Liver (tissue), 7 donors: ENCODE measurements at regions not wholly inside any gene's neighbourhood (a gene's known extent, or its start where the extent isn't known, plus 50 kb on each side); places are given as distances from the start of the nearest gene placed in this dataset.

ENCODE experiments used
- DNase-seq: peaks from one replicate; pipeline ENCODE4 v3.0.0-alpha.2; 2017; ENCODE audit warnings: low spot score
- H3K27ac ChIP-seq, 2 donors: one replicate each; pipeline ENCODE4 v1.7.0; 2013; ENCODE audit warnings: inconsistent platforms in 2 of 2, low read length in 2 of 2, control low read depth in 1 of 2, low read depth in 1 of 2, mild to moderate bottlenecking in 1 of 2
- H3K27me3 ChIP-seq, 4 donors: one replicate each; pipeline versions ENCODE4 v1.6.1 to v1.7.0; 2013; ENCODE audit warnings: low read length in 3 of 4, inconsistent platforms in 1 of 4, mild to moderate bottlenecking in 1 of 4, moderate library complexity in 1 of 4; ENCODE audit not compliant: control insufficient read depth in 4 of 4, insufficient read depth in 4 of 4
- H3K36me3 ChIP-seq, 4 donors: one replicate each; pipeline versions ENCODE4 v1.6.1 to v1.7.0; 2013; ENCODE audit warnings: low read length in 3 of 4, mild to moderate bottlenecking in 3 of 4, low read depth in 1 of 4, moderate library complexity in 1 of 4; ENCODE audit not compliant: control insufficient read depth in 4 of 4, insufficient read depth in 3 of 4
- H3K4me1 ChIP-seq, 4 donors: one replicate each; pipeline versions ENCODE4 v1.6.1 to v1.7.0; 2013; ENCODE audit warnings: low read length in 3 of 4, mild to moderate bottlenecking in 3 of 4, moderate library complexity in 1 of 4; ENCODE audit not compliant: control insufficient read depth in 4 of 4, insufficient read depth in 4 of 4
- H3K4me3 ChIP-seq, 3 donors: one replicate each; pipeline versions ENCODE4 v1.6.1 to v1.7.0; 2013; ENCODE audit warnings: low read length in 3 of 3, control low read depth in 1 of 3, low read depth in 1 of 3, mild to moderate bottlenecking in 1 of 3
- H3K9ac ChIP-seq, 2 donors: one replicate each; pipeline ENCODE4 v1.7.0; 2013; ENCODE audit warnings: low read length in 2 of 2, mild to moderate bottlenecking in 2 of 2, moderate library complexity in 2 of 2, control low read depth in 1 of 2, low read depth in 1 of 2
- H3K9me3 ChIP-seq, 4 donors: one replicate each; pipeline versions ENCODE4 v1.6.1 to v1.7.0; 2013; ENCODE audit warnings: low read length in 3 of 4; ENCODE audit not compliant: control insufficient read depth in 4 of 4
- EGR1 ChIP-seq, 2 donors: IDR thresholded peaks; 2 replicates each; pipeline ENCODE4 v1.6.1; 2016 to 2018; ENCODE audit warnings: antibody characterized with exemption in 2 of 2, low read depth in 2 of 2
- FOXA1 ChIP-seq: IDR thresholded peaks from 2 replicates; pipeline ENCODE4 v1.6.1; 2016; ENCODE audit warnings: antibody characterized with exemption
- FOXA2 ChIP-seq: IDR thresholded peaks from 2 replicates; pipeline ENCODE4 v1.6.1; 2016; ENCODE audit warnings: antibody characterized with exemption
- GABPA ChIP-seq, 2 donors: IDR thresholded peaks in 1 of 2; conservative IDR thresholded peaks in 1 of 2; 2 replicates each; pipeline ENCODE4 v1.6.1; 2016; ENCODE audit warnings: antibody characterized with exemption in 2 of 2, mild to moderate bottlenecking in 1 of 2, moderate library complexity in 1 of 2
- HNF4A ChIP-seq, 2 donors: conservative IDR thresholded peaks; 2 replicates each; pipeline ENCODE4 v1.6.1; 2016; ENCODE audit warnings: antibody characterized with exemption in 2 of 2, mild to moderate bottlenecking in 2 of 2
- NR2F2 ChIP-seq: IDR thresholded peaks from 2 replicates; pipeline ENCODE4 v1.6.1; 2016; ENCODE audit warnings: antibody characterized with exemption
- RAD21 ChIP-seq, 2 donors: IDR thresholded peaks; 2 replicates each; pipeline ENCODE4 v1.6.1; 2016; ENCODE audit warnings: antibody characterized with exemption in 2 of 2, mild to moderate bottlenecking in 2 of 2
- RXRA ChIP-seq, 2 donors: IDR thresholded peaks; 2 replicates each; pipeline ENCODE4 v1.6.1; 2017 to 2018; ENCODE audit warnings: antibody characterized with exemption in 2 of 2, mild to moderate bottlenecking in 1 of 2
- SP1 ChIP-seq: IDR thresholded peaks from 2 replicates; pipeline ENCODE4 v1.6.1; 2018; ENCODE audit warnings: antibody characterized with exemption, mild to moderate bottlenecking
- TAF1 ChIP-seq: conservative IDR thresholded peaks from 2 replicates; pipeline ENCODE4 v1.6.1; 2016; ENCODE audit warnings: antibody characterized with exemption, mild to moderate bottlenecking
- YY1 ChIP-seq: IDR thresholded peaks from 2 replicates; pipeline ENCODE4 v1.6.1; 2016; ENCODE audit warnings: antibody characterized with exemption, mild to moderate bottlenecking
- WGBS: extraction: QIAGEN DNeasy Blood & Tissue Kit; methylation state at CpG from one replicate; pipeline ENCODE4 v1.1.7; 2013; 5-methylcytosine and 5-hydroxymethylcytosine counted together
- TF ChIP-seq, protein P1 (sequence below): IDR thresholded peaks from 2 replicates; pipeline ENCODE4 v1.6.1; 2016; ENCODE audit warnings: antibody characterized with exemption
- TF ChIP-seq, protein P2 (sequence below): IDR thresholded peaks from 2 replicates; pipeline ENCODE4 v1.6.1; 2016; ENCODE audit warnings: antibody characterized with exemption
- TF ChIP-seq, protein P3 (sequence below): IDR thresholded peaks from 2 replicates; pipeline ENCODE4 v1.6.1; 2016; ENCODE audit warnings: antibody characterized with exemption, mild to moderate bottlenecking
- donor health status: healthy.
- donor health status: healthy.
- donor health status: healthy.
- donor health status: healthy.

DNA sequence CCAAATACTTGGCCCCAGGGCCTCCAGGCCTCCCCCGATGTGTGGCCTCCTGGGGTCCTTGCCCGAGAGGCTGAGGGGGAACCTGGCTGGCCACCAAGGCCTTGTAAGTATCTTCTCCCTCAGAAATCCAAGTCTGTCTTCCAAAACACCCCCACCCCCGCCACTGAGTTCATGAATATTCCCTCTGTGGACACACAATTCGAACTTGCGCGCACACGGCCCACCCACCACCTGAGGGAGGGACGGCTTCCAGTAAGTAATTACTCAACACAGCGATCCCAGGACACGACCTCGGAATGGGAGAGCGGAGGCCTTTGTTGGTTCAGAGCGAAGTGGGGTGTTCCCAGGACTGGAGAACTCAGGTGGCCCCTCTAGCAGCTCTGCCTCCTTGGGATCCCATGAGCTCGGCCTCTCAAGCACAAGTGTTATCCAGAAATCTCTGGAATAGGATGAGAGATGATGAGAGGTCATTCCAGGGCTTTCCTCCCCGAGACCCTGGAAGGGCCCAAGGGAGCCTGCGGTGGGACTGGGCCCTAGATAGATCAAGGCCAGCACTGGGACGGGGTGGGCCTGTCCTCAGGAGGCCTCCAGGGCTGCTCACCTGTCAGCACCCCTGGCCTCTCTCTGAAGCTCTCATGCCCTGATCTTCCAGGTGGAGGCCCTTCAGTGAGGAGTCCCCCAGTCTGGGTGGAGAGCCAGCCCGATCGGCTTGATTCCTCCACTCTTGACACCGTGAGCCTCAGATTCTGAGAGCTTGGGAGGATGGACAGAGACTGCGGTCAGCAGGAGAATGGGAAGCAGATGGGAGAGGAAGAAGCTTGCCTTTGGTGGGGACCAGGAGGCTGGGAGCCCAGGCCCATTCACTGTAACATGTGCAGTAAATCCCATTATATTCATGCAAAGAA, 219.0 kb upstream of the RTL1 start:
- peak; percentile 34 for DNase-seq
- Histone ChIP-seq H3K4me3 (no peak overlapping the region), H3K27me3 (no peaks in the 10 kb centered on the region), H3K9me3 (no peaks in the 10 kb centered on the region), H3K36me3 (no peaks in the 10 kb centered on the region), H3K9ac (no peak overlapping the region), H3K27ac (peak overlapping the region in 1 of 2 donors; percentile 1), H3K4me1 (no peaks in the 10 kb centered on the region)
- TF ChIP-seq, protein P1, sequence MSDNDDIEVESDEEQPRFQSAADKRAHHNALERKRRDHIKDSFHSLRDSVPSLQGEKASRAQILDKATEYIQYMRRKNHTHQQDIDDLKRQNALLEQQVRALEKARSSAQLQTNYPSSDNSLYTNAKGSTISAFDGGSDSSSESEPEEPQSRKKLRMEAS = no peak
- TF ChIP-seq FOXA2 (no peak), RXRA (IDR thresholded peaks at IDR 0.05) (peak in 1 of 2 donors; percentile 34)
- 91% methylated on average over 21 of the region's 21 CpGs for WGBS

DNA sequence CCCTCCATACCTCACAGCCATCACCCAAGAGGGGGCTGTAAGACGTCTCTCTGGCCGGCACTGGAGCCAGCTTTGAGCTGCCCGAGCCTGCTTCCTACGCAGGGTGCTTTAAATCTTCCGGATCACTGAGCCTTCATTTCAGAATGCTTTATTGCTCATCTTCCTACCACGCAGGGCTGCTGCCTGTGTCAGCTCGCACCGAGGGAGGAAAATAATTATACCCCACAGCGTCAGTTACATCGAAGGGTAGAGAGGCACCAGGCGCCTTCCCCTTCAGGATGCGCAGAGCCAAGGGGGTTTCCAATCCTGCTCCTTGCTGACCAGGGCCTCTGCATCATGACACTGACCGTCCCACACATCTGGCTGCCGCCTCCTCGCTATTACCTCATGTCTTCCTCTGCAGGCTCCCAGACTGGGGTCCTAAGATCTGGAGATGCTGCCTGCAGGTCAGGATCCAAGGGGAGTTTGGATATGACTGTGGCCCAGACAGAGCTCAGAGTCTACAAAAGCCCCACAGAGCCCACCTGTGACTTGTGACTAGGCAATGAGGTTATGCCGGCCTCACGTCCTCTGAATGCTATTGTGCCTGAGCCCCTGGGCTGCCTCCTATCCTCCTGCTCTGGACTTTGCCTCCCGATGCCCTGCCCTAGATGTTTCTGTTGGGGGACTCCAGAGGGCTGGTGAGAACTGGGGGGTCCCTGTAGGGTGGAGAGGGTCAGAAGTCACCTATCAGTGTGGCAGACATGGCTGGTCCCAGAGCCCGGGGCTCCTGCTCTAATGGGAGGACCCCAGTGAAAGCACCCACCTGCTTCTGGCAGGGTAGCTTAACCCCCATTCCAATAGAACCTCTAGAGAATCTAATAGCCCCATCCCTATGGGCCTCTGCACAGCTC, 220.3 kb upstream of the RTL1 start:
- H3K27me3 ChIP-seq = no peaks in the 10 kb centered on the region
- DNase-seq = peak; percentile 29
- TF ChIP-seq GABPA (IDR thresholded peaks at IDR 0.05 in 1 of 2, conservative IDR thresholded peaks at IDR 0.05 in 1 of 2) (no peak), TAF1 (no peak), YY1 (no peak), FOXA1 (no peak), RXRA (IDR thresholded peaks at IDR 0.05) (no peak), HNF4A (conservative IDR thresholded peaks at IDR 0.05) (no peak), RAD21 (IDR thresholded peaks at IDR 0.05) (no peak), EGR1 (IDR thresholded peaks at IDR 0.05; ENCODE audit: low read depth in 2 of 2) (no peak), NR2F2 (no peak), FOXA2 (no peak), SP1 (no peak)
- TF ChIP-seq, protein P2, sequence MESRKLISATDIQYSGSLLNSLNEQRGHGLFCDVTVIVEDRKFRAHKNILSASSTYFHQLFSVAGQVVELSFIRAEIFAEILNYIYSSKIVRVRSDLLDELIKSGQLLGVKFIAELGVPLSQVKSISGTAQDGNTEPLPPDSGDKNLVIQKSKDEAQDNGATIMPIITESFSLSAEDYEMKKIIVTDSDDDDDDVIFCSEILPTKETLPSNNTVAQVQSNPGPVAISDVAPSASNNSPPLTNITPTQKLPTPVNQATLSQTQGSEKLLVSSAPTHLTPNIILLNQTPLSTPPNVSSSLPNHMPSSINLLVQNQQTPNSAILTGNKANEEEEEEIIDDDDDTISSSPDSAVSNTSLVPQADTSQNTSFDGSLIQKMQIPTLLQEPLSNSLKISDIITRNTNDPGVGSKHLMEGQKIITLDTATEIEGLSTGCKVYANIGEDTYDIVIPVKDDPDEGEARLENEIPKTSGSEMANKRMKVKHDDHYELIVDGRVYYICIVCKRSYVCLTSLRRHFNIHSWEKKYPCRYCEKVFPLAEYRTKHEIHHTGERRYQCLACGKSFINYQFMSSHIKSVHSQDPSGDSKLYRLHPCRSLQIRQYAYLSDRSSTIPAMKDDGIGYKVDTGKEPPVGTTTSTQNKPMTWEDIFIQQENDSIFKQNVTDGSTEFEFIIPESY = no peak
- TF ChIP-seq, protein P3, sequence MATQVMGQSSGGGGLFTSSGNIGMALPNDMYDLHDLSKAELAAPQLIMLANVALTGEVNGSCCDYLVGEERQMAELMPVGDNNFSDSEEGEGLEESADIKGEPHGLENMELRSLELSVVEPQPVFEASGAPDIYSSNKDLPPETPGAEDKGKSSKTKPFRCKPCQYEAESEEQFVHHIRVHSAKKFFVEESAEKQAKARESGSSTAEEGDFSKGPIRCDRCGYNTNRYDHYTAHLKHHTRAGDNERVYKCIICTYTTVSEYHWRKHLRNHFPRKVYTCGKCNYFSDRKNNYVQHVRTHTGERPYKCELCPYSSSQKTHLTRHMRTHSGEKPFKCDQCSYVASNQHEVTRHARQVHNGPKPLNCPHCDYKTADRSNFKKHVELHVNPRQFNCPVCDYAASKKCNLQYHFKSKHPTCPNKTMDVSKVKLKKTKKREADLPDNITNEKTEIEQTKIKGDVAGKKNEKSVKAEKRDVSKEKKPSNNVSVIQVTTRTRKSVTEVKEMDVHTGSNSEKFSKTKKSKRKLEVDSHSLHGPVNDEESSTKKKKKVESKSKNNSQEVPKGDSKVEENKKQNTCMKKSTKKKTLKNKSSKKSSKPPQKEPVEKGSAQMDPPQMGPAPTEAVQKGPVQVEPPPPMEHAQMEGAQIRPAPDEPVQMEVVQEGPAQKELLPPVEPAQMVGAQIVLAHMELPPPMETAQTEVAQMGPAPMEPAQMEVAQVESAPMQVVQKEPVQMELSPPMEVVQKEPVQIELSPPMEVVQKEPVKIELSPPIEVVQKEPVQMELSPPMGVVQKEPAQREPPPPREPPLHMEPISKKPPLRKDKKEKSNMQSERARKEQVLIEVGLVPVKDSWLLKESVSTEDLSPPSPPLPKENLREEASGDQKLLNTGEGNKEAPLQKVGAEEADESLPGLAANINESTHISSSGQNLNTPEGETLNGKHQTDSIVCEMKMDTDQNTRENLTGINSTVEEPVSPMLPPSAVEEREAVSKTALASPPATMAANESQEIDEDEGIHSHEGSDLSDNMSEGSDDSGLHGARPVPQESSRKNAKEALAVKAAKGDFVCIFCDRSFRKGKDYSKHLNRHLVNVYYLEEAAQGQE = no peak
- WGBS = 92% methylated on average over 19 of the region's 19 CpGs
- H3K4me1 ChIP-seq = no peaks in the 10 kb centered on the region
- H3K27ac ChIP-seq = no peak overlapping the region
- no peak overlapping the region for H3K9ac ChIP-seq
- H3K4me3 ChIP-seq = no peak overlapping the region
- no peaks in the 10 kb centered on the region for H3K9me3 ChIP-seq
- no peaks in the 10 kb centered on the region for H3K36me3 ChIP-seq
